ENCODE measurements at regions not wholly inside any gene's neighbourhood (a gene's known extent, or its start where the extent isn't known, plus 50 kb on each side); places are given as distances from the start of the nearest gene placed in this dataset.
"Not testable (repeated sequence)": the region's sequence is repeated elsewhere in the genome, so short reads cannot be mapped to it uniquely, and the experiment has no call there.

GRCh38 chr11:38384568-38384967 is 1786.5 kb upstream of the RAG2 start:
- DNase-seq, result no peak

GRCh38 chr11:38365274-38365673 is 1767.2 kb upstream of the RAG2 start:
- no peak for DNase-seq

GRCh38 chr11:38356255-38356654 is 1758.2 kb upstream of the RAG2 start:
- no peak for DNase-seq

- DNase-seq, result no peak
Observed at GRCh38 chr11:38345286-38345685, 1747.2 kb upstream of the RAG2 start.

- not testable (repeated sequence) for DNase-seq
Observed at GRCh38 chr11:38341612-38342011, 1743.6 kb upstream of the RAG2 start.

- DNase-seq, result no peak
Observed at GRCh38 chr11:38339835-38340440, 1741.9 kb upstream of the RAG2 start.

GRCh38 chr11:38338022-38338421 is 1740.0 kb upstream of the RAG2 start:
- DNase-seq, result not testable (repeated sequence)

GRCh38 chr11:38332046-38332445 is 1734.0 kb upstream of the RAG2 start:
- no peak for DNase-seq

- DNase-seq, result no peak
Observed at GRCh38 chr11:38330578-38330977, 1732.5 kb upstream of the RAG2 start.

- DNase-seq, result no peak
Observed at GRCh38 chr11:38323961-38324761, 1726.1 kb upstream of the RAG2 start.

- DNase-seq, result no peak
Observed at GRCh38 chr11:38315151-38315550, 1717.1 kb upstream of the RAG2 start.

GRCh38 chr11:38307455-38307854 is 1709.4 kb upstream of the RAG2 start:
- DNase-seq, result no peak

- no peak for DNase-seq
Observed at GRCh38 chr11:38305682-38306081, 1707.6 kb upstream of the RAG2 start.

- no peak for DNase-seq
Observed at GRCh38 chr11:38304926-38305325, 1706.9 kb upstream of the RAG2 start.

GRCh38 chr11:38302564-38302963 is 1704.5 kb upstream of the RAG2 start:
- DNase-seq, result no peak

GRCh38 chr11:38300570-38300969 is 1702.5 kb upstream of the RAG2 start:
- no peak for DNase-seq

- DNase-seq, result no peak
Observed at GRCh38 chr11:38296211-38296776, 1698.3 kb upstream of the RAG2 start.

- DNase-seq, result no peak
Observed at GRCh38 chr11:38282718-38283117, 1684.7 kb upstream of the RAG2 start.

- no peak for DNase-seq
Observed at GRCh38 chr11:38278457-38279141, 1680.6 kb upstream of the RAG2 start.

GRCh38 chr11:38274031-38274430 is 1676.0 kb upstream of the RAG2 start:
- DNase-seq, result no peak

GRCh38 chr11:38272376-38272775 is 1674.3 kb upstream of the RAG2 start:
- DNase-seq, result no peak

- DNase-seq, result no peak
Observed at GRCh38 chr11:38266691-38267090, 1668.7 kb upstream of the RAG2 start.

- no peak for DNase-seq
Observed at GRCh38 chr11:38256436-38256835, 1658.4 kb upstream of the RAG2 start.

- DNase-seq, result no peak
Observed at GRCh38 chr11:38254913-38255312, 1656.9 kb upstream of the RAG2 start.

Data from activated CD4-positive, alpha-beta T cell treated with anti-CD3 and anti-CD28 coated beads for 48 hours (primary cell).